CD4-positive, alpha-beta T cell treated with Interleukin-4 for 1 hour (primary cell): ENCODE measurements at regions not wholly inside any gene's neighbourhood (a gene's known extent, or its start where the extent isn't known, plus 50 kb on each side); places are given as distances from the start of the nearest gene placed in this dataset.

Source experiments
- DNase-seq, 2 donors: peaks; one replicate each; pipeline ENCODE4 v3.0.0-alpha.2; 2020 to 2022

- DNase-seq, result no peak
Observed at GRCh38 chrX:39726771-39727170, 371.0 kb downstream of the BCOR start.

DNA sequence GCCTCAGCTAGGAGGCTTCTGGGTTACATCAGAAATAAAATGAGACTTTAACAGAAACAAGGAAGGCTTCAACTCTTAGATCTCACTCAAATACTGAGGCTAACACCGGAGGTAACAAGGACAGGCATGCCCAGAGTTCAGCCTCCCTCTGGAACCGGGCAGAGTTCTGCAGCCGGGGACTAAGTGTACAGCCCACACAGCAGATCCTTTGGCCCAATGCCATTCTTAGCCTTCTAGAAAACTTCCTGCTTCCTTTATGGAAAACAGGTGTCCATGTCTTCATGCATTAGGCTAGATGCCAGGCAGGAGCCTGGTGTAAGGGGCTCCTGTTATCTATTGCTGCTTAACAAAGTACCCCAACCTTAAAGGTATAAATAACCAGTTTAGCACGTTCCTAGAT lies 369.7 kb downstream of the BCOR start:
- no peak for DNase-seq

GRCh38 chrX:39728852-39729598 lies 368.7 kb downstream of the BCOR start:
- no peak for DNase-seq

DNA sequence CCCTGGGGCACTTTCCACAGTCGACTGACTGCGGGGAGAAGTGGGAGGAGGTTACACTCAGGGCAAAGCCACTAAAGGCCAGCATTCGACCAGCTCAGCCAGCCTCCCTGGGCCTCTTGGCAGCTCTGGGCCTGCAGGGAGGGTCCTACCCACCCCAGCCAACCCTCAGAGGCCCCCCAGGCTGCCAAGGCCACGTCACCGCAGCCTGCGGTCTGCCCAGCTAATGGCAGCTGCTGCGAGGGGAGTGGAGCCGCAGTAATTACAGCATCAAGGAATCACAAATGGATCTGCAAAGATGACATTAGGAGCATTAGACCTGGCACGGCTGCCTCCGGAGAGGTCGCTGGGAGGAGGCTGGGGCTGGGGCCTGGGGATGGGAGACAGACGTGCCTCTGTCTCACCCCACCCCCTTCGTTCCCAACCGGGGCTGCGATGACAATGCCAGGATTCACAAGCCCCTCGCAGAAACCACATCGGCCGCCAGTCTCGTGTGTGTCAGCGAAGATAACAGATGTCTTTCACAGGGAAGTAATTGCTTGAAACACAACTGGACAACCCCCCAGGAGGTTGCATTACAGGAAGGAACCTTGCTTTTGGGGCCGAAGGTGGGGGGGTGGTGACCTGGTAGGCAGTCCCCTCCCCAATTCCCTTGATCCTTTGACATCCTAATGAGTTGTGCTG lies 367.6 kb downstream of the BCOR start:
- no peak for DNase-seq

- peak; percentile 51 to 57 for DNase-seq
Observed at GRCh38 chrX:39730662-39731329, 367.0 kb downstream of the BCOR start.

DNA sequence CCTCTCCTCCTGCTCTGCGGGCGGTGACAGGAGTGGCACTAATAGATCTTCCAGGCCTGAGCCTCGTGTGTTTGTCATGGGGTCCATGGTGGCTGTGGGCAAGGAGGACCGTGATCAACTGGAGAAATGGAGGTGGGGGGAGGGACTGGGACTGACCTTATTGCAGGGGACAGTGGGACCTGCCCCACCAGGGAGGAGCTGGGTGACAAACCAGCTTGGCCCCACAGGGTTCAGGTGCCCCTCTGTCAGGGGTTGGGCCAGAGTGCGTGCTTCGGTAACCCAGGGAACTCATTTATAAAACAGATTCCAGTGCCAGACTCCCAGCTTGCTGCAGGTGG lies 366.5 kb downstream of the BCOR start:
- no peak for DNase-seq

GRCh38 chrX:39731735-39732134 lies 366.0 kb downstream of the BCOR start:
- DNase-seq, result no peak

GRCh38 chrX:39733745-39734144 lies 364.0 kb downstream of the BCOR start:
- no peak for DNase-seq

DNA sequence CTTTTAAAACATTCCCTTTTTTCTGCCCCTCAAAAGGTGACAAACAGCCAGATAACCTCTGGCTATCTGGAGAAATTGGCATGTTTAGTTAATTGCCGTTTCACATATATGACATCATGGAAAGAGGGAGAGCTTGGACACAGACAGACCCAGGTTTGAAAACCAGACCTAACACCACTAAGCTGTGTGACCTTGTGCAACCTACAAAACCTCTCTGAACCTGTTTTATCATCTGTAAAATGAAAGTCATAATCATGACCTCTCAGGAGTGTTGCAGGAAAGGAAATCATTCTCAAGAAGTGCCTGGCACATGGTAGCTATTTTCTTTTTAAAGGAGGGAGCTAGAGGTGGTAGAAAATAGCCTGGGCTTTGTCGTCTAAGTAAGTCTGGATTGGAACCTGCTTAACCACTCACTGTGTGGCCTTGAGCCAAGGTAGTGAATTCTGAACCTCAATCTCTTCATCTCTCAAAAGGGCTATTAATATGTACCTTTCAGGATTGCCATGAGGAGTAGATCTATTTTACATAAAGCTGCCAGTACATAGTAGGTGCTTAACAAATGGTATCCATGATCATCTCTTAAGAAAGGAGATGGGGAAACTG lies 363.5 kb downstream of the BCOR start:
- DNase-seq, result no peak

- no peak for DNase-seq
Observed at GRCh38 chrX:39736216-39737211, 361.2 kb downstream of the BCOR start.

- no peak for DNase-seq
Observed at GRCh38 chrX:39739585-39739984, 358.2 kb downstream of the BCOR start.

DNA sequence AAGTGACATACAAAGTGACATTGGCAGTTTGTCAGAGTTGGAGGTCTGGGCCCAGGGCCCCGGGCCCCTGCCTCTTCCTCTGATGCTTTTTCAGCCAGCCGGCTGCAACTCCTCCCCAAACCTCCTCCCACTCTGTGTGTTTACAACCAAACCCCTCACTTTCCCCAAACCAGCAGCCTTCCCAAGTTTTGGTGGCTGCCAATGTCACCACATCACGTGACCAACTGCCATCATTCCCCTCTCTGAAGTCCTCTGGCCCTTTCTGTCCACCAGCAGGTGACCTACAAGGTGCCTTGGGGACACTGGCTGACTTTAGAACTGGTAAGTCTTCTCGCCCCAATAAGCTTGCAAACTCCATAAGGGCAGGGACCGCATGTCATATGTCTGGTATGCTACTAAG lies 357.7 kb downstream of the BCOR start:
- DNase-seq, result no peak

GRCh38 chrX:39741904-39742303 lies 355.9 kb downstream of the BCOR start:
- no peak for DNase-seq

- no peak for DNase-seq
Observed at GRCh38 chrX:39745818-39746217, 351.9 kb downstream of the BCOR start.

DNA sequence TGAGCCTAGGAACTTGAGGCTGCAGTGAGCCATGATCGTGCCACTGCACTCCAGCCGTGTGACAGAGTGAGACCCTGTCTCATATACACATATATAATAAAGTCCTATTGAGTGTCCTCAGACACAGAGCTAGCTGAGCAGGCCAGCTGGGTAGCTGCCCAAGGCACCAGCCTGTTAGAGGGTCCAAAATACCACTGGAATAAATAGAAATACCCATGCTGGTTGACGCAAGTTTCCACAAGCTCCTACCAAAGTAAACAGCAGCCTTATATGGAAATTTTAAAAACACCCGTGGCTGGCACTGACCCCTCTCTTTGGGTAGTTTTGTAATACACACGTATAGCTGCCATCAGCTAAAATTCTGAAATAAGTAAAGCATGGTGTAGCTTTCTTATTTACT lies 348.6 kb downstream of the BCOR start:
- DNase-seq, result no peak

DNA sequence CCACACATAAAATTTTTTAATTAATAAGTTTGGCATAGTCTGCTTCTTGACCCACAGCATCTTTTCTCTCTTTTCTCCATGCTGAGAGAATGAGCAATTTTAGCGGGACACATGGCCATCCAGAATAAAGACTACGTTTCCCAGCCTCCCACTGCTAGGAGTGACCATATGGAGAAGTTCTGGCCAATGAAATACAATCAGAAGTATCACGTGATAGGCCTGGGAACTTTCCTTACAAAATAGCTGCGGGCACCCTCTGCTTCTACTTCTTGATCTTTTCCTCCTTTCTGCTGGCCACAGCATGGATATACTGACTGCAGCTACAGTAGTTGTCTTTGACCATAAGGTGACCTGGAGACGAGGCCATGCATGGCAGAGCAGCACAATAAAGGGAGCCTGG lies 348.0 kb downstream of the BCOR start:
- DNase-seq, result no peak

DNA sequence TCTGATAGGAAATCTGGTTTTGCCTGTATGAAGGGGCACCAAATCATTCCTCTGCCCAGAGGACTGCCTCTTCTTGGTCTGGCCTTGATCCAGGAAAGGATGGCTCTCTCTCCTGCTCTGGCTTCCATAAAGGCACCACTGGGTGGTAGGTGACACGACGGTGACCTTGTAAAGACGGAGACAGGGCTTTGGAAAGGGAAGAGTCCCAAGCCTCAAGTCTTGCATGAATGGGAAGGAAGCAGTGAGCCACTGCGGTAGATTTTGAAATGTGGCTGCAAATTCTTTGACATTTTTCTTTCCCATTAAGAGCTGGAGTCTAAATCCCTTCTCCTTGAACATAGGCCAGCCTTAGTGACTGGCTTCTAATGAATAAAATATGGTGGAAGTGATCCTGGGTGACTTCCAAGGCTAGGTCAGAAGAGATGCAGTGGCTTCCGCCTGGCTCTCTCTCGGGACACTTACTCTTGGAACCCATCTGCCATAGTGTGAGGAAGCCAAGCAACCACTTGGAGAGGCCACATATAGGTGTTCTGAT lies 347.4 kb downstream of the BCOR start:
- DNase-seq, result no peak

DNA sequence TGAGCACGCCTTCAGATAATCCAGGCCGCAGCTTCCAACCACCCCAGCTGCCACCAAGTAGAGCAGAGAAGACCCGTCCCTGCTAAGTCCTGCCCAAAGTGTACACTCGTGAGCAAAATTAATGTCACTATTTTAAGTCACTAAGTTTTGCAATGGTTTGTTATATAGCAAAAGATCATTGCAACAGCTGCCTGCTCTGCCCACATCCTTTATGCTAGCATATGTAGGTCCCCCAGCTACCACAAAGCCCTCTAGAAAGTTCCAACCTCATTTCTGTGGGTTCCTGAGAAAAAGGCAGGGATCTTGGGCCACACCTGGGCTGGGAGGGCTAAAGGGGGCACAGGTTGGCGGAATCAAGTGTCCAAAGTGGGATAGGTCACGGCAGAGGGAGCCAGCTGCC lies 346.9 kb downstream of the BCOR start:
- no peak for DNase-seq

DNA sequence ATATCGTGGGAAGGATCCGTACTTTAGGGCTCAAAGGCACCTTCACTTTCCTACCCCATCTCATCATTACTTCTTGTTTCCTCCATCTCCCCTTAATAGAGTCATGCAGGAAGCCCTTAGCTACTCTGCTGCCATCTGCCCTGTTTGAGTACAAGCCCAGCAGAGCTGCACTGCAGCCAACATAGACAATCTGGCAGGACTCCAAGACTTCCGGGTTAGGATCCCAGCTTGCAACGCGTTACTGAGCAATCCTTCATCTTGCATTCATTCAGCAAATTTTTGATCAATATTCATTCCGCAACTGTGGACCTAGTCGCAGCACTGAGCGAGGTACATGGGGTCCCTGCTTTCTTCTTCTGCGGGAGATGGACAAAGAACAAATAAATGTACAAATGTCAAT lies 344.9 kb downstream of the BCOR start:
- DNase-seq, result no peak

- no peak for DNase-seq
Observed at GRCh38 chrX:39753293-39753996, 344.3 kb downstream of the BCOR start.
